Activated B cell treated with CpG ODN at 0.5 μM for 24 hours (primary cell): ENCODE measurements at regions not wholly inside any gene's neighbourhood (a gene's known extent, or its start where the extent isn't known, plus 50 kb on each side); places are given as distances from the start of the nearest gene placed in this dataset.
"Not testable (repeated sequence)": the region's sequence is repeated elsewhere in the genome, so short reads cannot be mapped to it uniquely, and the experiment has no call there.

Source experiments
- ATAC-seq: fragments of 200-7000 bp; cut with Tn5 transposase; one replicate; pipeline ENCODE4 v1.10.0; 2021; ENCODE audit warnings: low read depth, mild to moderate bottlenecking, moderate library complexity
- CTCF ChIA-PET: fragments of 350-600 bp; sonication (Branson Sonifier 250); formaldehyde crosslinking; loops from one replicate; lab custom pipeline; 2021; ENCODE audit warnings: antibody characterized with exemption; lab: Charles Lee
- POLR2A ChIA-PET: fragments of 350-600 bp; sonication (Branson Sonifier 250); formaldehyde crosslinking; loops from one replicate; lab custom pipeline; 2021; ENCODE audit warnings: antibody characterized with exemption; lab: Charles Lee
- DNase-seq: peaks from one replicate; pipeline ENCODE4 v3.0.0; 2022
- H3K27ac Mint-ChIP-seq: one replicate; pipeline ENCODE4 v1.8.0; 2020; ENCODE audit warnings: mixed read lengths
- H3K27me3 Mint-ChIP-seq: one replicate; pipeline ENCODE4 v1.8.0; 2021; ENCODE audit warnings: mixed read lengths
- H3K36me3 Mint-ChIP-seq: one replicate; pipeline ENCODE4 v1.8.0; 2021; ENCODE audit warnings: low read depth, mixed read lengths
- H3K4me1 Mint-ChIP-seq: one replicate; pipeline ENCODE4 v1.8.0; 2021; ENCODE audit warnings: mixed read lengths
- H3K4me3 Mint-ChIP-seq: one replicate; pipeline ENCODE4 v1.8.0; 2020; ENCODE audit warnings: mild to moderate bottlenecking, mixed read lengths
- H3K9me3 Mint-ChIP-seq: one replicate; pipeline ENCODE4 v1.8.0; 2020; ENCODE audit warnings: mixed read lengths
- intact Hi-C: fragments of 100-400 bp; cut with micrococcal nuclease; formaldehyde crosslinking; loops from one replicate; pipeline ENCODE4 v1.15.1; 2024
- TF ChIP-seq, protein P1 (sequence below): fragments of 200-600 bp; IDR thresholded peaks from one replicate; pipeline ENCODE4 v1.8.0; 2022; ENCODE audit warnings: antibody characterized with exemption, mild to moderate bottlenecking

DNA sequence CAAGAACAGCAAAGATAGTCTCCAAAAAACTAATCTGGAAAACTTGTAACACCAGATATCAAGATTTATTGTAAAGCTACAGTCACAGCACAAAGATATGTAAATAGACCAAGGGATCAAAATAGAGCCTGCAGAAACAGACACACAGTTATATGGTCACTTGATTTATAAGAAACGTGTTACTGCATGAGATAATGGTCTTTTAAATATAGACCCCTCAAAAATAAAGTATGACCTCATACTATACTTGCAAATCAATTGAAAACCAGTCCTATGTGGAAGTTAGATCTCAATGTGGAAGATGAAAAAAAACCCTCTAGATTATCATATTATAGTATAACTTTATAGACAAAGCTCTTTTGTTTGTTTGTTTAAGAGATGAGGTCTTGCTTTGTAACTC lies 247.3 kb upstream of the CNR1 start:
- TF ChIP-seq, protein P1, sequence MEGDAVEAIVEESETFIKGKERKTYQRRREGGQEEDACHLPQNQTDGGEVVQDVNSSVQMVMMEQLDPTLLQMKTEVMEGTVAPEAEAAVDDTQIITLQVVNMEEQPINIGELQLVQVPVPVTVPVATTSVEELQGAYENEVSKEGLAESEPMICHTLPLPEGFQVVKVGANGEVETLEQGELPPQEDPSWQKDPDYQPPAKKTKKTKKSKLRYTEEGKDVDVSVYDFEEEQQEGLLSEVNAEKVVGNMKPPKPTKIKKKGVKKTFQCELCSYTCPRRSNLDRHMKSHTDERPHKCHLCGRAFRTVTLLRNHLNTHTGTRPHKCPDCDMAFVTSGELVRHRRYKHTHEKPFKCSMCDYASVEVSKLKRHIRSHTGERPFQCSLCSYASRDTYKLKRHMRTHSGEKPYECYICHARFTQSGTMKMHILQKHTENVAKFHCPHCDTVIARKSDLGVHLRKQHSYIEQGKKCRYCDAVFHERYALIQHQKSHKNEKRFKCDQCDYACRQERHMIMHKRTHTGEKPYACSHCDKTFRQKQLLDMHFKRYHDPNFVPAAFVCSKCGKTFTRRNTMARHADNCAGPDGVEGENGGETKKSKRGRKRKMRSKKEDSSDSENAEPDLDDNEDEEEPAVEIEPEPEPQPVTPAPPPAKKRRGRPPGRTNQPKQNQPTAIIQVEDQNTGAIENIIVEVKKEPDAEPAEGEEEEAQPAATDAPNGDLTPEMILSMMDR, result no peak
- Mint-ChIP-seq H3K4me3 (no peak overlapping the region), H3K9me3 (peaks cover 2% of the 10 kb centered on the region), H3K27ac (no peak overlapping the region), H3K36me3 (no peaks in the 10 kb centered on the region), H3K4me1 (no peaks in the 10 kb centered on the region), H3K27me3 (no peaks in the 10 kb centered on the region)
- intact Hi-C loops, result no loop called here
- no peak for ATAC-seq
- DNase-seq, result no peak
- CTCF ChIA-PET, result no interaction called here
- POLR2A ChIA-PET, result no interaction called here

DNA sequence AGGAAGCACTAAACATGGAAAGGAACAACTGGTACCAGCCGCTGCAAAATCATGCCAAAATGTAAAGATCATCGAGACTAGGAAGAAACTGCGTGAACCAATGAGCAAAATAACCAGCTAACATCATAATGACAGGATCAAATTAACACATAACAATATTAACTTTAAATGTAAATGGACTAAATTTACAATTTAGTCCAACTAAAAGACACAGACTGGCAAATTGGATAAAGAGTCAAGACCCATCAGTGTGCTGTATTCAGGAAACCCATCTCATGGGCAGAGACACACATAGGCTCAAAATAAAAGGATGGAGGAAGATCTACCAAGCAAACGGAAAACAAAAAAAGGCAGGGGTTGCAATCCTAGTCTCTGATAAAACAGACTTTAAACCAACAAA lies 242.2 kb upstream of the CNR1 start:
- H3K4me3 Mint-ChIP-seq, H3K27ac Mint-ChIP-seq, H3K27me3 Mint-ChIP-seq, CTCF ChIA-PET, H3K4me1 Mint-ChIP-seq, DNase-seq, H3K9me3 Mint-ChIP-seq, ATAC-seq, POLR2A ChIA-PET, H3K36me3 Mint-ChIP-seq, intact Hi-C loops: not testable (repeated sequence)

DNA sequence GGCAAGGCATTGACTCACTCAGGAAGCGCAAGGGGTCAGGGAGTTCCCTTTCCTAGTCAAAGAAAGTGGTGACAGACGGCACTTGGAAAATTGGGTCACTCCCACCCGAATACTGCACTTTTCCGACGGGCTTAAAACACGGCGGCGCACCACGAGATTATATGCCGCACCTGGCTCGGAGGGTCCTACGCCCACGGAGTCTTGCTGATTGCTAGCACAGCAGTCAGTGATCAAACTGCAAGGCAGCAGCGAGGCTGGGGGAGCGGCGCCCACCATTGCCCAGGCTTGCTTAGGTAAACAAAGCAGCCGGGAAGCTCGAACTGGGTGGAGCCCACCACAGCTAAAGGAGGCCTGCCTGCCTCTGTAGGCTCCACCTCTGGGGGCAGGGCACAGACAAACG lies 240.5 kb upstream of the CNR1 start:
- CTCF ChIA-PET, H3K27ac Mint-ChIP-seq, H3K9me3 Mint-ChIP-seq, ATAC-seq, H3K4me1 Mint-ChIP-seq, H3K27me3 Mint-ChIP-seq, POLR2A ChIA-PET, H3K4me3 Mint-ChIP-seq, DNase-seq, intact Hi-C loops, H3K36me3 Mint-ChIP-seq: not testable (repeated sequence)

DNA sequence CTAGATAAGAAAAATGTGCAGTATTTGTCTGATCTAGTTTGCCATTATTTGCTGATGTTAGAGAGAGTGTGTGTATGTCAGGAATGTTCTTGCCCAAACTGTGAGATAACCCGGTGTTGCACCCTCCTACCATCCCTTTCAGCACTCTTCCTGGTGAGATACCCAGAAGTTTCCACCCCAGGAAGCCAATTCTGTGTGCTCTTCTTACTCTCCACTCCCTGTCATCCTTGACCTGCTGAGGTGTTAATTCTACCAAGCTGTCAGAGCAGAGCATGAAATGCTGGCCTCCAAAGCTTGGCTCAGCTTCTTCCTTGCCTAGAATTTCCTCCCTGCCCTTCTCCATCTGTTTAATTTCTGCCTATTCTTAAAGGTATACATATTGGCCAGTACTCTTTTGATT lies 237.3 kb upstream of the CNR1 start:
- ATAC-seq, result no peak
- no peak overlapping the region for H3K4me3 Mint-ChIP-seq

DNA sequence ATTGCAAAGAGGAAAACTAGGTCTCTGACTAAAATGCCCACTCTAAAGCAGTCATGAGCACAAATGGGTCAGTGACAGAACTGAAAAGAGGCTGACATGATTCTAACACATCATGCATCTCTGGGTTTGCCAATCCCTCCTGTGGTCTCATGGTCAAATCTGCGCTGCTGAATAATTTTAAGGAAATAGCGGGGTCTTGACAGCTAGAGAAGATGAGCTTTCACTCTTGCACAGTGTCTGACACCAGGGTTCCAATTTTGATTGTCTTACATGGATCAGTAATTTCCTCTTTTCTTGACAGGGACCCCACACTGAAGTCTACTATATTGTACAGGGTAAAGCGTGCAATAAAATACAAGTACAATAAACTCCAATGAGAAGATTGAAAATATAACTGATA lies 236.8 kb upstream of the CNR1 start:
- H3K4me1 Mint-ChIP-seq, result no peaks in the 10 kb centered on the region
- POLR2A ChIA-PET, result no interaction called here
- H3K27ac Mint-ChIP-seq, result no peak overlapping the region
- no peaks in the 10 kb centered on the region for H3K27me3 Mint-ChIP-seq
- H3K4me3 Mint-ChIP-seq, result no peak overlapping the region
- no peak for ATAC-seq
- no peaks in the 10 kb centered on the region for H3K36me3 Mint-ChIP-seq
- CTCF ChIA-PET, result no interaction called here
- no peak for DNase-seq
- TF ChIP-seq, protein P1, result no peak
- intact Hi-C loops, result no loop called here
- H3K9me3 Mint-ChIP-seq, result no peaks in the 10 kb centered on the region

More for the DNA sequence above, 237.3 kb upstream of the CNR1 start:
- intact Hi-C loops, result no loop called here
- no peak for DNase-seq
- no peaks in the 10 kb centered on the region for H3K36me3 Mint-ChIP-seq
- POLR2A ChIA-PET, result no interaction called here
- H3K9me3 Mint-ChIP-seq, result no peaks in the 10 kb centered on the region
- TF ChIP-seq, protein P1, result no peak
- no peaks in the 10 kb centered on the region for H3K27me3 Mint-ChIP-seq
- H3K27ac Mint-ChIP-seq, result no peak overlapping the region
- H3K4me1 Mint-ChIP-seq, result no peaks in the 10 kb centered on the region
- CTCF ChIA-PET, result no interaction called here

DNA sequence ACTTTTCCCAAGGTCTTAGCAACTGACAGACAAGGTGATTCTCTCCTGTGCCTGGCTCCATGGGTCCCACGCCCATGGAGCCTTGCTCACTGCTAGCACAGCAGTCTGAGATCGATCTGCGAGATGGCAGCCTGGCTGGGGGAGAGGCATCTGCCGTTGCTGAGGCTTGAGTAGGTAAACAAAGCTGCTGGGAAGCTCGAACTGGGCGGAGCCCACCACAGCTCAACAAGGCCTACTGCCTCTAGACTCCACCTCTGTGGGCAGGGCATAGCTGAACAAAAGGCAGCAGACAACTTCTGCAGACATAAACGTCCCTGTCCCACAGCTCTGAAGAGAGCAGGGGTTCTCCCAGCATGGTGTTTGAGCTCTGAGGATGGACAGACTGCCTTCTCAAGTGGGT lies 224.9 kb upstream of the CNR1 start:
- POLR2A ChIA-PET, H3K9me3 Mint-ChIP-seq, H3K4me1 Mint-ChIP-seq, H3K4me3 Mint-ChIP-seq, intact Hi-C loops, H3K27ac Mint-ChIP-seq, DNase-seq, H3K27me3 Mint-ChIP-seq, ATAC-seq, H3K36me3 Mint-ChIP-seq, CTCF ChIA-PET: not testable (repeated sequence)

DNA sequence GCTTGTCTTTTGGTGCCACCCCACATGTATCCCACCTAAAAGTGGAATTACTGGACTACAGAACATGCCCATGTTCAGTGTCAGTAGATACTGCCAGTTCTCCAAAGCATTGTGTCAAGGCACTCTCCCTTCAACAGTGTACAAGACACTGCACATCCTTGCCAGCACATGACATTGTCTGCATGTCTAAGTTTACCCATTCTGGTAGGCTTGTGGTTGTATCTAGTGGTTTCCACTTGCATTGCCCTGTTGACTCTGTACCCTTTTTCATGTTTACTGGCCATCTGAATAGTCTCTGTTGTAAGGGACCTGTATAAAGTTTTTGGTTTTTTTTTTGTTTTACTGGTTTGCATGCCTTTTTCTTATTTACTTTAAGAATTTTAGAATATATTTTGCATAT lies 222.4 kb upstream of the CNR1 start:
- intact Hi-C loops, result no loop called here
- no peaks in the 10 kb centered on the region for H3K36me3 Mint-ChIP-seq
- no peak overlapping the region for H3K4me3 Mint-ChIP-seq
- ATAC-seq (no peak), DNase-seq (no peak)
- H3K27ac Mint-ChIP-seq, result no peak overlapping the region
- no peaks in the 10 kb centered on the region for H3K9me3 Mint-ChIP-seq
- ChIA-PET CTCF (no interaction called here), POLR2A (no interaction called here)
- no peaks in the 10 kb centered on the region for H3K4me1 Mint-ChIP-seq
- H3K27me3 Mint-ChIP-seq, result peaks cover 8% of the 10 kb centered on the region
- TF ChIP-seq, protein P1, result no peak
